NT2/D1 (cell line): ENCODE measurements at regions not wholly inside any gene's neighbourhood (a gene's known extent, or its start where the extent isn't known, plus 50 kb on each side); places are given as distances from the start of the nearest gene placed in this dataset.

Experiments
- SUZ12 ChIP-seq: IDR thresholded peaks from 2 replicates; pipeline ENCODE4 v1.6.1; 2011; ENCODE audit not compliant: insufficient read length, insufficient read depth; ENCODE audit errors: extremely low read depth
- YY1 ChIP-seq: IDR thresholded peaks from 2 replicates; pipeline ENCODE4 v1.6.1; 2011; ENCODE audit not compliant: insufficient read length, insufficient read depth
- ZNF274 ChIP-seq: IDR thresholded peaks from 2 replicates; pipeline ENCODE4 v1.6.1; 2011; ENCODE audit warnings: mild to moderate bottlenecking, low read depth, low read length

GRCh38 chr3:109445210-109445609, 107.9 kb upstream of the DPPA4 start:
- TF ChIP-seq ZNF274 (no peak), SUZ12 (no peak), YY1 (no peak)
